ENCODE measurements at regions not wholly inside any gene's neighbourhood (a gene's known extent, or its start where the extent isn't known, plus 50 kb on each side); places are given as distances from the start of the nearest gene placed in this dataset.
"Not testable (repeated sequence)": the region's sequence is repeated elsewhere in the genome, so short reads cannot be mapped to it uniquely, and the experiment has no call there.

DNA sequence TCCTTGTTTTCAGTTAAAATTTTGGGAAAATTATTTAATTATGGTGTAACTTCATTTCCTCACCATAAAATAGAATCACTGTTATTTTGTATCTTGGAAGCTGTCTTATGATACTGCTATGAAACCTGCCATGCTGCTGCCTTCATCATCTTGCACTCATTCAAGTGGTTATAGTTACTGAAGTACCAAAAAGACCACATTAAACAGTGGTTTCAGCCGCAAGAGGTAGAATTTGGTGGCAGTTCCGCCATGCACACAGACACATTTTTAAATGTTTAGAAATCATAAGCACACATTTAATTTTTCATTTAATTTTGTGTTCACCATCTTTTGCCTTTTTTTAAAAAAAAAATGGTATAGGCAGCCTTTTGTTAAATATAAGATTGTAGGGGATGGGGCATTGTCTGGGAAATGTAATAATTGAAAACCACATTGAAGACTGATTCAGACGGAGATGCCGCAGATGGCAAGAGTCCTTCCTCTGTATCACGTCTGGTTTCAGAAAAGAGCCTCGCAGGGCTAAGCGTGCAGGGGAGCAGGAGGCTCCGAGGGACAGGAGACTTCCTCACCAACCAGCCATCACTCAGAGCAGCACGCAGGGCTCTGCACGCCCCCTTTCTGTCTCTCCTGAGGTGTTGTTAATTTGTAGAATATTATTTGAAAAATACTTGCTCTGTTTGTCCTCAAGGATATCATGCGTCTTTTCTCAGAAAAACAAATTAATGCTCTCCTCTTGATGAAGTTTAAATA is 115.2 kb upstream of the PELI2 start:
- Histone ChIP-seq H3K36me3 (no peaks in the 10 kb centered on the region), H3K27ac (no peak overlapping the region), H3K4me3 (no peak overlapping the region), H3K9me3 (no peaks in the 10 kb centered on the region), H3K4me1 (peaks cover 0 to 18% of the 10 kb centered on the region in 2 donors), H3K27me3 (no peaks in the 10 kb centered on the region)
- TF ChIP-seq, protein P1, sequence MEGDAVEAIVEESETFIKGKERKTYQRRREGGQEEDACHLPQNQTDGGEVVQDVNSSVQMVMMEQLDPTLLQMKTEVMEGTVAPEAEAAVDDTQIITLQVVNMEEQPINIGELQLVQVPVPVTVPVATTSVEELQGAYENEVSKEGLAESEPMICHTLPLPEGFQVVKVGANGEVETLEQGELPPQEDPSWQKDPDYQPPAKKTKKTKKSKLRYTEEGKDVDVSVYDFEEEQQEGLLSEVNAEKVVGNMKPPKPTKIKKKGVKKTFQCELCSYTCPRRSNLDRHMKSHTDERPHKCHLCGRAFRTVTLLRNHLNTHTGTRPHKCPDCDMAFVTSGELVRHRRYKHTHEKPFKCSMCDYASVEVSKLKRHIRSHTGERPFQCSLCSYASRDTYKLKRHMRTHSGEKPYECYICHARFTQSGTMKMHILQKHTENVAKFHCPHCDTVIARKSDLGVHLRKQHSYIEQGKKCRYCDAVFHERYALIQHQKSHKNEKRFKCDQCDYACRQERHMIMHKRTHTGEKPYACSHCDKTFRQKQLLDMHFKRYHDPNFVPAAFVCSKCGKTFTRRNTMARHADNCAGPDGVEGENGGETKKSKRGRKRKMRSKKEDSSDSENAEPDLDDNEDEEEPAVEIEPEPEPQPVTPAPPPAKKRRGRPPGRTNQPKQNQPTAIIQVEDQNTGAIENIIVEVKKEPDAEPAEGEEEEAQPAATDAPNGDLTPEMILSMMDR (IDR thresholded peaks at IDR 0.05), result no peak
- no peak for DNase-seq (ENCODE audit: low spot score)

DNA sequence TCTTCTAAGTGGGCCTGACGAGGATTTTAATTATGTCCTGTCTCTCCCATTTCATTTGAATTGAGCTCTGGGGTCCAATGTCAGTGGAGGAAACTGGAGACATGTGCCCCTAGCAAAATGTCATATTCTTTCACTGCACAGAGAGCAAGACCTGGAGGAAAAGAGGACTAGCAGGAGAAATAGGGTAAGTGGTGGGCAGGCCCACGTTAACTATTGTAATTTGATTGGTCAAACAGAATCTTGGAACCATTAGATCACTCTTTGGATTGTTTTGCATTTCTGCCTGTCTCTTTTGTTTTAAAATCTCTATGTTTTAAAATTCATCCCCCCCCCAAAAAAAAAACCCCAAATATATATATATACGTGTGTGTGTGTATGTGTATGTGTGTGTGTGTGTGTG is 113.9 kb upstream of the PELI2 start:
- H3K27me3 ChIP-seq, result no peaks in the 10 kb centered on the region
- peaks cover 0 to 18% of the 10 kb centered on the region in 2 donors for H3K4me1 ChIP-seq
- DNase-seq (ENCODE audit: low spot score), result no peak
- no peaks in the 10 kb centered on the region for H3K9me3 ChIP-seq
- TF ChIP-seq, protein P1 (IDR thresholded peaks at IDR 0.05), result no peak
- no peaks in the 10 kb centered on the region for H3K36me3 ChIP-seq
- no peak overlapping the region for H3K4me3 ChIP-seq
- peak overlapping the region; percentile 39 to 53 for H3K27ac ChIP-seq

DNA sequence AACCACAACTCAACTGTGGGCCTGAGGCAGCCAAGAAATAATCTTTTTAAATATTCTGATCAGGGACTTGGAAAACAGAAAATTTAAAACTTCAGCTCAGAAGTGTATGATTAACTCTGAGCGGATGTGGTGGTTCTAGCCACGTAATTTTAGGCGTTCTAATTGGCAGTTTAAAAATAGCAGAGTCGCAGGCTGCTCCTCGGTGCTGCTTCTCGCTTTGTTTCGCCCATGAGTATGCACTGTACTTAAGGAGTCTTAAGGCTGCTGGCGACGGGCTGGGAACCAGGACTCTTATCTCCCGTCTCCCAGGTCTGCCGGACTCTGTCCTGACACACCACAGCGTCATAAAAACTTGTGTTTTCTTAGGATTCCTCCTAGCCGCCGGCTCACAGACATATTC is 113.4 kb upstream of the PELI2 start:
- no peaks in the 10 kb centered on the region for H3K9me3 ChIP-seq
- H3K27me3 ChIP-seq, result no peaks in the 10 kb centered on the region
- peaks cover 0 to 18% of the 10 kb centered on the region in 2 donors for H3K4me1 ChIP-seq
- peak overlapping the region in 1 of 2 donors; percentile 28 for H3K4me3 ChIP-seq
- TF ChIP-seq, protein P1 (IDR thresholded peaks at IDR 0.05), result no peak
- no peaks in the 10 kb centered on the region for H3K36me3 ChIP-seq
- H3K27ac ChIP-seq, result peak overlapping the region; percentile 39 to 53
- DNase-seq (ENCODE audit: low spot score), result peak; percentile 70

DNA sequence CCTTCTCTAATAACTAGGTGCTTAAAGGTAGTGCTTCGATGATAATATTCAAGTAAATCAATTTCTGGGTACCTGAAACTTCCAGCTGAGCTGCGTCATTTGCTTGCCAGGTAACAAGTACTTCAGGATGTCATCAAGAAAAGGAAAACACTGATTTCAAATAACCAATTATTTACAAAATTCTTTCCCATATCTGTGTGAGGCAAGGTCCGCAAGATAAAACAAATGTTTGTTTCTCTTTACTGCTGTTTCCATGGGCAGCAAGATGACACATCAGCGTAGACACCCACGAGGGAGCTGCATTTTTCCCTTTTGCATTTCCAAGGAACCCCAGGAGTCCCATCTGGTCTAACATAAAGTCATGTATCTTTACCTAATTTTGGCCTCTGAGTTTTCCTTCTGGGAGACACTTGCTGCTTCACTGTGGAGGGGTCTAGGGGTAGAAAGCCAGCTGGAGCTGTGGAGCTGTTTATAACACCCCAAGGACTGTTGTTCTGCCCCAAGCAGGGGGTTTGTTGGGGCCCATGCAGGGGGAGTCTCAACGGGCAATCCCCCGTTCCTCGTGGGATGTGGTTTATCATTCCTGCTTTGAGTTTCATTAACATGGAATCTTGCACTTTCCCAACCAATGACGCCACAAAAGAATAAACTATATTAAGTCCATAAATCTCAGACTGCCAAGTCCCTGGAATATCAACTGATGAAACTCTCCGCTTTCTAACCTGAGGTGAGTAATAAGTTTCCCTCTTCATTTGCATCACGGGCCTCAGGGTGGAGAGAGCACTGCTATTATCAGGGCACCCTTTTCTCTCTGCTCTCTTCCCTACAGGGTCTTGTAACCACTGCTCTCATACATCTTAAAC is 112.8 kb upstream of the PELI2 start:
- Histone ChIP-seq H3K27me3 (no peaks in the 10 kb centered on the region), H3K27ac (peak overlapping the region; percentile 39 to 53), H3K4me3 (peak overlapping the region in 1 of 2 donors; percentile 28), H3K9me3 (no peaks in the 10 kb centered on the region), H3K36me3 (no peaks in the 10 kb centered on the region), H3K4me1 (peaks cover 0 to 18% of the 10 kb centered on the region in 2 donors)
- peak; percentile 61 for DNase-seq (ENCODE audit: low spot score)
- TF ChIP-seq, protein P1 (IDR thresholded peaks at IDR 0.05), result no peak

DNA sequence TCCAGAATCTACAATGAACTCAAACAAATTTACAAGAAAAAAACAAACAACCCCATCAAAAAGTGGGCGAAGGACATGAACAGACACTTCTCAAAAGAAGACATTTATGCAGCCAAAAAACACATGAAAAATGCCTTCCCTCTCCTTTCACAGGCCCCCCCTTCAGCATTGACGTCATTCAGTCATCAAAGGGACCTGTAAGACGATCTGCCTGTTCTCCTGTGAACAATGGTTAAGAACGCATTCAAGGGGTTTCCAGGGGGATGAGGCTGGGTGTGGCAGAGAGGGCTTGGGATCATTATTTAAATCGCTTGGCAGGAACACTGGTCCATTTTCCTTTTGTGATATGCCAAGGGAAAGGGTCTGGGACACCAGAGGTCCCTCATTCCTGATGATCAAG is 110.7 kb upstream of the PELI2 start:
- not testable (repeated sequence) for H3K27me3 ChIP-seq; H3K27ac ChIP-seq; H3K4me3 ChIP-seq; H3K9me3 ChIP-seq; DNase-seq (ENCODE audit: low spot score); H3K36me3 ChIP-seq
- peaks cover 0 to 18% of the 10 kb centered on the region in 2 donors for H3K4me1 ChIP-seq

DNA sequence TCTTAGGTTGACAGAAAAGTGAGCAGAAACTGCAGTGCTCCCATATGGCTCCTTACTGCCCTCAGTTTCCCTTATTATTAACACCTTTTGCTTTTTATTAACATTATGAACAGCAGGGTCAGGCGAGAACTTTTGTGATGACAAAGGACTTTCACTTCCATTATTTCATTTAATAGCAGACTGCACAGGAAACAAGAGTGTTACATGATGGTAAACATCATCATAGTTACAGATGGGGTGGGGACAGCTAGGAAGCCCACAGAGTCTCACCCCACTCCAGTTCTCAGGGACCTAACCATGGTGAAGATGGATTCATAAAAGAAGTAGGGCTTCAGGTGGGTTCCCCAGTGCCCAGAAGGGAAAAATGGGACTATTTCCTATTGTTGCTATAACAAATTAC is 110.1 kb upstream of the PELI2 start:
- Histone ChIP-seq H3K36me3 (no peaks in the 10 kb centered on the region), H3K27ac (no peak overlapping the region), H3K9me3 (no peaks in the 10 kb centered on the region), H3K4me1 (peaks cover 0 to 18% of the 10 kb centered on the region in 2 donors), H3K27me3 (no peaks in the 10 kb centered on the region), H3K4me3 (no peak overlapping the region)
- TF ChIP-seq, protein P1 (IDR thresholded peaks at IDR 0.05), result no peak
- no peak for DNase-seq (ENCODE audit: low spot score)

DNA sequence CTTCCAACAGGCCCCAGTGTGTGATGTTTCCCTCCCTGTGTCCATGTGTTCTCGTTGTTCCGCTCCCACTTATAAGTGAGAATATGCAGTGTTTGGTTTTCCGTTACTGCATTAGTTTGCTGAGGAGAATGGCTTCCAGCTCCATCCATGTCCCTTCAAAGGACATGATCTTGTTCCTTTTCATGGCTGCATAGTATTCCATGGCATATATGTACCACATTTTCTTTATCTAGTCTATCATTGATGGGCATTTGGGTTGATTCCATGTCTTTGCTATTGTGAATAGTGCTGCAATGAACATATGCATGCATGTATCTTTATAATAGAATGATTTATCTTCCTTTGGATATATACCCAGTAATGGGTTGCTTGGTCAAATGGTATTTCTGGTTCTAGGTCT is 109.5 kb upstream of the PELI2 start:
- H3K27me3 ChIP-seq; DNase-seq (ENCODE audit: low spot score); H3K27ac ChIP-seq; H3K9me3 ChIP-seq; H3K4me3 ChIP-seq; H3K36me3 ChIP-seq: not testable (repeated sequence)
- H3K4me1 ChIP-seq, result peaks cover 0 to 18% of the 10 kb centered on the region in 2 donors

Data from right atrium auricular region (tissue), 2 donors.